ENCODE measurements at regions not wholly inside any gene's neighbourhood (a gene's known extent, or its start where the extent isn't known, plus 50 kb on each side); places are given as distances from the start of the nearest gene placed in this dataset.

DNA sequence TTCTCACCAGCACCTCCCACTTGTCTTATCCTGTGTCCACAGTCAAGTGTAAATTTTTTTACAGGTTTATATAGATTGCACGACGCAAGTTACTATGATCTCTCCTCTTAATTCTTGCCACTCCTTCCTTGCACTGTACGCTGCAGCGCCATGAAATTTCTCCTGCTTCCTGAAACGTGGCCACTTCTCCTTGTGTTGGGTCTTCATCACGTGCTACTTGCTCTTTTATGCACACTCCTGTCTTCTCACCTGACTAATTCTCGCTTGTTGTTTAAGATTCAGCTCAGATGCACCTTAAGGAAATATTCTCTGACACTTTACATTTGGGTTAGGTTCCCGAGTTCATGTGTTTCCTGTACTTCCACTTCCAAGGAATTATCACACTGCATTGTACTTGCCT, 76.5 kb upstream of the ODAD2 start:
- no peak for FAIRE-seq

DNA sequence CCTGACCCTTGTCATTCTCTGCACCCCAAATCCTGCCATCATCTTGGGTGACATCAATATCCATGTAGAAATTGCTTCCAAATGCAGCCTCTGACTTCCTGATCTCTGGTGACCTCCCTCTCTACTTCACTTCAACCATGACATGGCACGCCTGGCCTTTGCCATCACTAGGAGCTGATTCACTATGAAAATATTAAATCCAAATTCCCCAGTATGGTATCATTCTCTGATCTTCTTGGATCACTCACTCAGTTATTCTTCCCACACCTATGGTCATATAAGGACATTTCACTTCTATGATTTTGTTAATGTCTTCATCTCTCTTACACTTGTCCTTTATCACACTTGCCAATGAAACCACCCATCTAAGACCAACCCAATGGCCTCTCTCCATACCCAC, 73.7 kb upstream of the ODAD2 start:
- H3K27ac ChIP-seq, result no peak overlapping the region
- FAIRE-seq (no peak), ATAC-seq (no peak), DNase-seq (ENCODE audit: low read depth in 1 of 2, low spot score in 1 of 2) (no peak)
- H3K4me1 ChIP-seq, result no peaks in the 10 kb centered on the region
- no peak overlapping the region for H3K4me3 ChIP-seq
- TF ChIP-seq MYC (IDR thresholded peaks at IDR 0.05; ENCODE audit: borderline replicate concordance, low read length), result no peak
- TF ChIP-seq ZNF302 (CRISPR knock-in tag; IDR thresholded peaks at IDR 0.05), result no peak
- TF ChIP-seq BHLHE40 (IDR thresholded peaks at IDR 0.05; ENCODE audit: low read depth, low read length), result no peak
- TF ChIP-seq NPAS2 (CRISPR knock-in tag; IDR thresholded peaks at IDR 0.05; ENCODE audit: borderline replicate concordance), result no peak
- no peak for TF ChIP-seq HDAC2 (IDR thresholded peaks at IDR 0.05)
- TF ChIP-seq HOXB13 (CRISPR knock-in tag; IDR thresholded peaks at IDR 0.05; ENCODE audit: low read depth), result no peak
- no peak for TF ChIP-seq HEYL (CRISPR knock-in tag; IDR thresholded peaks at IDR 0.05)
- 0% methylated on average over 1 of the region's 1 CpG for WGBS (ENCODE audit: missing lambda C conversion rate)
- ChIA-PET POLR2A (no interaction called here), CTCF (no interaction called here)
- no peak overlapping the region for H3K4me2 ChIP-seq
- no peaks in the 10 kb centered on the region for H3K9me3 ChIP-seq

More for the DNA sequence above, 76.5 kb upstream of the ODAD2 start:
- DNase-seq (ENCODE audit: low read depth in 1 of 2, low spot score in 1 of 2) (no peak), ATAC-seq (no peak)
- H3K4me2 ChIP-seq, result no peak overlapping the region
- H3K9me3 ChIP-seq, result no peaks in the 10 kb centered on the region
- no peaks in the 10 kb centered on the region for H3K4me1 ChIP-seq
- WGBS (ENCODE audit: missing lambda C conversion rate), result 46% methylated on average over 8 of the region's 8 CpGs
- no peak overlapping the region for H3K27ac ChIP-seq
- ChIA-PET POLR2A (no interaction called here), CTCF (no interaction called here)
- H3K4me3 ChIP-seq, result no peak overlapping the region
- TF ChIP-seq ZC3H11A (IDR thresholded peaks at IDR 0.05) (no peak), RARB (CRISPR knock-in tag; IDR thresholded peaks at IDR 0.05) (no peak), ZNF302 (CRISPR knock-in tag; IDR thresholded peaks at IDR 0.05) (no peak), ESRRA (IDR thresholded peaks at IDR 0.05; ENCODE audit: borderline replicate concordance, low read length) (no peak), MAFK (IDR thresholded peaks at IDR 0.05; ENCODE audit: partially characterized antibody) (no peak), POLR2A (IDR thresholded peaks at IDR 0.05; ENCODE audit: low read length) (no peak)
- TF ChIP-seq, protein P1, sequence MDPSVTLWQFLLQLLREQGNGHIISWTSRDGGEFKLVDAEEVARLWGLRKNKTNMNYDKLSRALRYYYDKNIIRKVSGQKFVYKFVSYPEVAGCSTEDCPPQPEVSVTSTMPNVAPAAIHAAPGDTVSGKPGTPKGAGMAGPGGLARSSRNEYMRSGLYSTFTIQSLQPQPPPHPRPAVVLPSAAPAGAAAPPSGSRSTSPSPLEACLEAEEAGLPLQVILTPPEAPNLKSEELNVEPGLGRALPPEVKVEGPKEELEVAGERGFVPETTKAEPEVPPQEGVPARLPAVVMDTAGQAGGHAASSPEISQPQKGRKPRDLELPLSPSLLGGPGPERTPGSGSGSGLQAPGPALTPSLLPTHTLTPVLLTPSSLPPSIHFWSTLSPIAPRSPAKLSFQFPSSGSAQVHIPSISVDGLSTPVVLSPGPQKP (IDR thresholded peaks at IDR 0.05; ENCODE audit: low read depth, low read length), result no peak
- TF ChIP-seq, protein P2, sequence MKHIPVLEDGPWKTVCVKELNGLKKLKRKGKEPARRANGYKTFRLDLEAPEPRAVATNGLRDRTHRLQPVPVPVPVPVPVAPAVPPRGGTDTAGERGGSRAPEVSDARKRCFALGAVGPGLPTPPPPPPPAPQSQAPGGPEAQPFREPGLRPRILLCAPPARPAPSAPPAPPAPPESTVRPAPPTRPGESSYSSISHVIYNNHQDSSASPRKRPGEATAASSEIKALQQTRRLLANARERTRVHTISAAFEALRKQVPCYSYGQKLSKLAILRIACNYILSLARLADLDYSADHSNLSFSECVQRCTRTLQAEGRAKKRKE (CRISPR knock-in tag; IDR thresholded peaks at IDR 0.05; ENCODE audit: low read depth), result no peak

DNA sequence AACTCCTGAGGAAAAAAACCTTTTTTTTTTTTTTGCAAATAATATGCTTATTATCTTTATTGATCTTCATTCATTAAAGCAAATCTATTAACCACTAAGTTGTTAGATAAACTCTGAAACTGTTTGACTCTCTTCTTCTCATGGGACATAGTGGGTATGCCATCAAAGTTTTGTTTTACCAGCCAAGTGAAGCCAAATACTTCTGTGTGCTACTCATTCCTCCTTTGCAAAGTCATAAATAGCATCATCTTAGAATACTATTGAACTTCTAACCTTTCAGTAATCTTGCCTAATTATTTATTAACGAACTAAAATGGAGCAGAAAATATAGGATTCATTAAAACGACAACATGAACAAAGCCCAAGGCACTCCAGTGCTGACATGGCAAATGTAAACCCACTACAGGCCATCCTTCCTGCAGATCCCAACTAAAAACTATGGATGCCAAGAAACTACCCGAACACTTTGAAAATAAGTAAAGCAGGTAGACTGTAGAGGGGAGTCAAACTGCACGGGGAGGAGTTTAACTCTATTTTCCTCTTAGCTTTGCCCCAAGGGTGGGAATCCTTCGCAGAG, 61.2 kb upstream of the ODAD2 start:
- ATAC-seq, result no peak

DNA sequence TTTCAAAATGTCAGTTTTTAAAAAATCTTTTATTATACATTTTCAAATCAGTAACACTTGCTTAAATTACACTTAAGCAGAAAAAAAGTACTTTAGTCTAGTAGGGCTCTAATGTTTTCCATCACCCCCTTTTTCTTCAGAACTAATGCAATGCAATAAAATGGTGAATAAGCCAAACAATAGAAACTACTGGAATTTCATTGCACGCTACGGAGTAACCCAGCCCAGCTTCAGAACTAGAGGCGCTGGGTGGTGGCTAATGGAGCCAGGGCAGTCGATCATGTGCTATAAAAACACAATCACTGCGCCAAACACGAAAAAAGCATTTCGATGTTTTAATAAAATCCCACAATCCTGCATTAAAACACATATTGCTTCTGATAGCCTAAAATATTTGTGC, 59.9 kb upstream of the ODAD2 start:
- H3K4me2 ChIP-seq, result no peak overlapping the region
- no peak for ATAC-seq
- TF ChIP-seq NFE2L2 (conservative IDR thresholded peaks at IDR 0.05; ENCODE audit: low read length), result no peak
- TF ChIP-seq, protein P3, sequence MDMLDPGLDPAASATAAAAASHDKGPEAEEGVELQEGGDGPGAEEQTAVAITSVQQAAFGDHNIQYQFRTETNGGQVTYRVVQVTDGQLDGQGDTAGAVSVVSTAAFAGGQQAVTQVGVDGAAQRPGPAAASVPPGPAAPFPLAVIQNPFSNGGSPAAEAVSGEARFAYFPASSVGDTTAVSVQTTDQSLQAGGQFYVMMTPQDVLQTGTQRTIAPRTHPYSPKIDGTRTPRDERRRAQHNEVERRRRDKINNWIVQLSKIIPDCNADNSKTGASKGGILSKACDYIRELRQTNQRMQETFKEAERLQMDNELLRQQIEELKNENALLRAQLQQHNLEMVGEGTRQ (IDR thresholded peaks at IDR 0.05), result no peak
- POLR2A ChIA-PET, result no interaction called here
- H3K27ac ChIP-seq, result no peak overlapping the region
- H3K4me1 ChIP-seq, result no peaks in the 10 kb centered on the region
- H3K4me3 ChIP-seq, result no peak overlapping the region
- FAIRE-seq, result no peak
- WGBS (ENCODE audit: missing lambda C conversion rate), result 39% methylated on average over 7 of the region's 7 CpGs
- no peak for DNase-seq (ENCODE audit: low read depth in 1 of 2, low spot score in 1 of 2)
- H3K9me3 ChIP-seq, result no peaks in the 10 kb centered on the region
- CTCF ChIA-PET, result no interaction called here

More for the DNA sequence above, 61.2 kb upstream of the ODAD2 start:
- TF ChIP-seq HOXB5 (CRISPR knock-in tag; IDR thresholded peaks at IDR 0.05), result no peak
- peak; percentile 8 for TF ChIP-seq MAFK (IDR thresholded peaks at IDR 0.05; ENCODE audit: partially characterized antibody)
- TF ChIP-seq ZFP36 (IDR thresholded peaks at IDR 0.05; ENCODE audit: borderline replicate concordance, partially characterized antibody), result no peak
- TF ChIP-seq MYC (IDR thresholded peaks at IDR 0.05; ENCODE audit: borderline replicate concordance, low read length), result no peak
- no peak overlapping the region for H3K4me3 ChIP-seq
- no peak overlapping the region for H3K27ac ChIP-seq
- no peak overlapping the region for H3K4me2 ChIP-seq
- H3K9me3 ChIP-seq, result no peaks in the 10 kb centered on the region
- WGBS (ENCODE audit: missing lambda C conversion rate), result 9% methylated on average over 5 of the region's 5 CpGs
- H3K4me1 ChIP-seq, result no peaks in the 10 kb centered on the region
- CTCF ChIA-PET, result interaction anchor here (0.6 kb wide), 1 partner anchor 11 kb away, joined by 3 read pairs; no protein-coding TSS in a partner anchor
- no peak for DNase-seq (ENCODE audit: low read depth in 1 of 2, low spot score in 1 of 2)
- POLR2A ChIA-PET, result no interaction called here
- FAIRE-seq, result no peak
